GM13977 (cell line): ENCODE measurements at regions not wholly inside any gene's neighbourhood (a gene's known extent, or its start where the extent isn't known, plus 50 kb on each side); places are given as distances from the start of the nearest gene placed in this dataset.

Experiments
- DNase-seq: peaks from one replicate; pipeline ENCODE4 v3.0.0; 2012; ENCODE audit warnings: low spot score
- CTCF ChIP-seq: IDR thresholded peaks from 2 replicates; pipeline ENCODE4 v1.5.1; 2012; ENCODE audit warnings: mild to moderate bottlenecking, control low read depth; ENCODE audit not compliant: insufficient read depth; ENCODE audit errors: extremely low read depth, missing control alignments
- in situ Hi-C: fragments of 300-500 bp; cut with MboI; formaldehyde crosslinking; loops from one replicate; pipeline ENCODE4 v1.12.0; 2022; ENCODE audit warnings: low sequenced_read_pairs, low pct_unique_long_range_greater_than_20kb, mixed read lengths, inconsistent platforms; ENCODE audit not compliant: unreplicated experiment

GRCh38 chr2:126227250-126227649, 428.7 kb upstream of the GYPC start:
- in situ Hi-C loops, result no loop called here
- no peak for DNase-seq
- peak; percentile 12 for TF ChIP-seq CTCF

- TF ChIP-seq CTCF, result no peak
- in situ Hi-C loops, result no loop called here
- DNase-seq, result no peak
These were observed 427.4 kb upstream of the GYPC start for GRCh38 chr2:126228531-126228930.

GRCh38 chr2:126238251-126238650, 417.7 kb upstream of the GYPC start:
- in situ Hi-C loops, result no loop called here
- DNase-seq, result no peak
- no peak for TF ChIP-seq CTCF

GRCh38 chr2:126239320-126239955, 416.5 kb upstream of the GYPC start:
- no peak for DNase-seq
- in situ Hi-C loops, result no loop called here
- no peak for TF ChIP-seq CTCF

GRCh38 chr2:126241001-126241400, 415.0 kb upstream of the GYPC start:
- in situ Hi-C loops, result no loop called here
- no peak for TF ChIP-seq CTCF
- DNase-seq, result no peak

- in situ Hi-C loops, result no loop called here
- no peak for DNase-seq
- TF ChIP-seq CTCF, result no peak
These were observed 414.5 kb upstream of the GYPC start for GRCh38 chr2:126241411-126241810.
